ENCODE measurements at regions not wholly inside any gene's neighbourhood (a gene's known extent, or its start where the extent isn't known, plus 50 kb on each side); places are given as distances from the start of the nearest gene placed in this dataset.

DNA sequence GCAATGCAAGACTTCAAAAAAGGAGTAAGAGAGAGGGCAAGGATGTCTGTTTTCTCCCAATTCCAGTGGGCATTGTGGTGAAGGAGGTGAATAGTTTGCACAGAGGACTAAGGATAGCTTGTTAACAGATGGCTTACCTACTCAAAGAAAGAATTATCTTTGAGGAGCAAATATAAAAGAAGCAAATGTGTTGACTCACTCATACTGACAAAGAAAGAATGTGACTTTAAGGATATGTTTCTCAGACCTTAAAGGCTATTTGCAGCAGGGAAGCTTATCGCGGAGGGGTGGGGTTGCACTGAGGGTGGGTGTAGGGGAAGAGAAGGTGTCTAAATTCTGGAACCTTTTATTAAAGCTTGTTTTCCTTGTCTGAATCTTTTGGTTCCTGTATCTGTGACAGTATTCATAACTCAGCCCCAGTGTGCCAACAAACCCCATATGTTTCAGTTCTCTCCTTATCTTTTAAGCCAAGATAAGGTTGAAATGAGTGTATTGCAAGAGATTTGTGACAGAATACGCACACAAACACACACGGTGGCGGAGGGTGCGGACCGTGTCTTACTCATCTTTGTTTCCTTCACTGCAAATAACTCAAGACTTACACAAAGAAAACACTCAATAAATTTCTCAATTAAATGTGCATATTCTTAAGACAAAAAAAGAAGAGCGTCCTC lies 146.4 kb upstream of the ARID2 start:
- TF ChIP-seq ZNF460 (CRISPR knock-in tag; IDR thresholded peaks at IDR 0.05; ENCODE audit: borderline replicate concordance) (no peak), HDAC2 (CRISPR knock-in tag; IDR thresholded peaks at IDR 0.05) (no peak)
- TF ChIP-seq, protein P1, sequence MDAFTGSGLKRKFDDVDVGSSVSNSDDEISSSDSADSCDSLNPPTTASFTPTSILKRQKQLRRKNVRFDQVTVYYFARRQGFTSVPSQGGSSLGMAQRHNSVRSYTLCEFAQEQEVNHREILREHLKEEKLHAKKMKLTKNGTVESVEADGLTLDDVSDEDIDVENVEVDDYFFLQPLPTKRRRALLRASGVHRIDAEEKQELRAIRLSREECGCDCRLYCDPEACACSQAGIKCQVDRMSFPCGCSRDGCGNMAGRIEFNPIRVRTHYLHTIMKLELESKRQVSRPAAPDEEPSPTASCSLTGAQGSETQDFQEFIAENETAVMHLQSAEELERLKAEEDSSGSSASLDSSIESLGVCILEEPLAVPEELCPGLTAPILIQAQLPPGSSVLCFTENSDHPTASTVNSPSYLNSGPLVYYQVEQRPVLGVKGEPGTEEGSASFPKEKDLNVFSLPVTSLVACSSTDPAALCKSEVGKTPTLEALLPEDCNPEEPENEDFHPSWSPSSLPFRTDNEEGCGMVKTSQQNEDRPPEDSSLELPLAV (CRISPR knock-in tag; conservative IDR thresholded peaks at IDR 0.05; ENCODE audit: low read depth) = no peak
- Histone ChIP-seq H3K9ac (ENCODE audit: insufficient read depth, low read depth, low read length) (no peak overlapping the region), H3K4me1 (ENCODE audit: insufficient read depth, low read length) (no peaks in the 10 kb centered on the region), H3K4me2 (ENCODE audit: low read depth, low read length) (no peak overlapping the region), H3K79me2 (ENCODE audit: insufficient read depth, low read length) (no peaks in the 10 kb centered on the region), H3K9me3 (ENCODE audit: low read length) (no peaks in the 10 kb centered on the region), H4K20me1 (ENCODE audit: insufficient read depth, low read length) (no peaks in the 10 kb centered on the region), H3K36me3 (replicated peaks in 1 of 2; ENCODE audit: control insufficient read depth in 1 of 2, insufficient read depth in 2 of 2, low read length in 2 of 2) (no peaks in the 10 kb centered on the region), H3K4me3 (replicated peaks in 1 of 3; ENCODE audit: insufficient read depth in 1 of 3, low read depth in 2 of 3, low read length in 3 of 3) (no peak overlapping the region), H3K27ac (ENCODE audit: extremely low read length, insufficient read depth, low read length) (no peak overlapping the region), H2AFZ (ENCODE audit: low read length) (no peak overlapping the region), H3K27me3 (ENCODE audit: control insufficient read depth in 1 of 2, insufficient read depth in 2 of 2, low read length in 2 of 2) (peaks cover 1 to 6% of the 10 kb centered on the region in 2 experiments; a peak in 1 of 5 replicates)
- no TSS peak for BruUV-seq (replicated peaks)
- in situ Hi-C loops (cut with HindIII; ENCODE audit: extremely low pct_ligation_motif_present, low pct_unique_long_range_greater_than_20kb) = no loop called here
- POLR2A ChIA-PET = no interaction called here
- ATAC-seq (no peak), DNase-seq (ENCODE audit: low spot score) (no peak), FAIRE-seq (no peak)
- CTCF ChIA-PET (ENCODE audit: low intra/inter-chr PET ratio, low total read pairs) = no interaction called here
- 4% methylated on average over 8 of the region's 8 CpGs for WGBS (ENCODE audit: low lambda C conversion rate)
- intact Hi-C loops (cut with micrococcal nuclease; ENCODE audit: unreplicated experiment) = no loop called here

DNA sequence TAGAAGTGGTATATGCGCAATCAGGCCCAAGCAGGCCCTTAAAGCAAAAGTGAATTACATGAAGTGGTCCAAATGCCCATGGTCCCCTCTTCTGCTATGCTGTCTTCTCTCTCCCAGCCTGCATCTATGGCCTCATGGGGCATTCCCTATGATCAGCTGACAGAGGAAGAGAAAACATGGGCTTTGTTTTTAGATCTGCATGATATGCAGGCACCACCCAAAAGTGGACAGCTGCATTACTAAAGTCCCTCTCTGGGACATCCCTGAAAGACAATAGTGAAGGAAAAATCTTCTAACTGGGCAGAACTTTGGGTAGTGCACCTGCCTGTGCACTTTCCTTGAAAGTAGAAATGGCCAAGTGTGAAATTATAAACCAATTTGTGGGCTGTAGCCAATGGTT lies 145.2 kb upstream of the ARID2 start:
- Histone ChIP-seq H3K4me2 (ENCODE audit: low read depth, low read length) (no peak overlapping the region), H3K36me3 (replicated peaks in 1 of 2; ENCODE audit: control insufficient read depth in 1 of 2, insufficient read depth in 2 of 2, low read length in 2 of 2) (no peaks in the 10 kb centered on the region), H3K27ac (ENCODE audit: extremely low read length, insufficient read depth, low read length) (no peak overlapping the region), H3K4me3 (replicated peaks in 1 of 3; ENCODE audit: insufficient read depth in 1 of 3, low read depth in 2 of 3, low read length in 3 of 3) (no peak overlapping the region), H2AFZ (ENCODE audit: low read length) (no peak overlapping the region), H3K9me3 (ENCODE audit: low read length) (no peaks in the 10 kb centered on the region), H4K20me1 (ENCODE audit: insufficient read depth, low read length) (no peaks in the 10 kb centered on the region), H3K9ac (ENCODE audit: insufficient read depth, low read depth, low read length) (no peak overlapping the region), H3K27me3 (ENCODE audit: control insufficient read depth in 1 of 2, insufficient read depth in 2 of 2, low read length in 2 of 2) (peaks cover 1 to 6% of the 10 kb centered on the region in 2 experiments; a peak in 2 of 5 replicates), H3K4me1 (ENCODE audit: insufficient read depth, low read length) (no peaks in the 10 kb centered on the region), H3K79me2 (ENCODE audit: insufficient read depth, low read length) (no peaks in the 10 kb centered on the region)
- ChIA-PET POLR2A (no interaction called here), CTCF (ENCODE audit: low intra/inter-chr PET ratio, low total read pairs) (no interaction called here)
- no peak for TF ChIP-seq AHR (CRISPR knock-in tag; IDR thresholded peaks at IDR 0.05)
- TF ChIP-seq STAG1 (CRISPR knock-in tag; IDR thresholded peaks at IDR 0.05) = no peak
- TF ChIP-seq MATR3 (CRISPR knock-in tag; IDR thresholded peaks at IDR 0.05) = no peak
- no peak for TF ChIP-seq ZFYVE20 (CRISPR knock-in tag; IDR thresholded peaks at IDR 0.05; ENCODE audit: borderline replicate concordance, low read depth)
- no peak for TF ChIP-seq PLRG1 (conservative IDR thresholded peaks at IDR 0.05)
- TF ChIP-seq IKZF1 (IDR thresholded peaks at IDR 0.05) = no peak
- no peak for TF ChIP-seq TEAD2 (CRISPR knock-in tag; IDR thresholded peaks at IDR 0.05)
- TF ChIP-seq, protein P2, sequence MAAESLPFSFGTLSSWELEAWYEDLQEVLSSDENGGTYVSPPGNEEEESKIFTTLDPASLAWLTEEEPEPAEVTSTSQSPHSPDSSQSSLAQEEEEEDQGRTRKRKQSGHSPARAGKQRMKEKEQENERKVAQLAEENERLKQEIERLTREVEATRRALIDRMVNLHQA (CRISPR knock-in tag; IDR thresholded peaks at IDR 0.05) = no peak
- no peak for TF ChIP-seq REPIN1 (CRISPR knock-in tag; IDR thresholded peaks at IDR 0.05; ENCODE audit: borderline replicate concordance, low read depth)
- no peak for TF ChIP-seq SRSF9 (IDR thresholded peaks at IDR 0.05; ENCODE audit: borderline replicate concordance, insufficient read depth, low read depth, low read length, poor library complexity, severe bottlenecking)
- TF ChIP-seq ZNF564 (CRISPR knock-in tag; IDR thresholded peaks at IDR 0.05) = no peak
- no peak for TF ChIP-seq NAIF1 (CRISPR knock-in tag; IDR thresholded peaks at IDR 0.05; ENCODE audit: borderline replicate concordance)
- TF ChIP-seq ZNF383 (CRISPR knock-in tag; IDR thresholded peaks at IDR 0.05; ENCODE audit: borderline replicate concordance) = no peak
- ATAC-seq = no peak
- BruUV-seq (replicated peaks) = no TSS peak
- 29% methylated on average over 1 of the region's 1 CpG for WGBS (ENCODE audit: low lambda C conversion rate)
- DNase-seq (ENCODE audit: low spot score) = no peak
- in situ Hi-C loops (cut with HindIII; ENCODE audit: extremely low pct_ligation_motif_present, low pct_unique_long_range_greater_than_20kb) = no loop called here
- no peak for FAIRE-seq
- intact Hi-C loops (cut with micrococcal nuclease; ENCODE audit: unreplicated experiment) = no loop called here
